GM12891 (cell line): ENCODE measurements at regions not wholly inside any gene's neighbourhood (a gene's known extent, or its start where the extent isn't known, plus 50 kb on each side); places are given as distances from the start of the nearest gene placed in this dataset.

Source experiments
- PAX5 ChIP-seq: IDR thresholded peaks from 2 replicates; pipeline ENCODE4 v1.6.1; 2011; ENCODE audit warnings: low read length, moderate library complexity, mild to moderate bottlenecking; ENCODE audit not compliant: insufficient read depth, severe bottlenecking
- POLR2A ChIP-seq: IDR thresholded peaks from 2 replicates; pipeline ENCODE4 v1.6.1; 2011; ENCODE audit warnings: low read depth, low read length, control low read depth
- POLR2AphosphoS5 ChIP-seq: IDR thresholded peaks from 2 replicates; pipeline ENCODE4 v1.6.1; 2011; ENCODE audit warnings: low read depth, low read length, control low read depth
- POU2F2 ChIP-seq: IDR thresholded peaks from 2 replicates; pipeline ENCODE4 v1.6.1; 2011; ENCODE audit warnings: low read depth, mild to moderate bottlenecking, control low read depth, low read length, moderate library complexity
- SPI1 ChIP-seq: IDR thresholded peaks from 2 replicates; pipeline ENCODE4 v1.6.1; 2011; ENCODE audit warnings: low read depth, low read length, control low read depth
- TAF1 ChIP-seq: IDR thresholded peaks from 2 replicates; pipeline ENCODE4 v1.6.1; 2011; ENCODE audit warnings: low read depth, low read length, control low read depth

GRCh38 chr5:125202353-125202752 is 455.9 kb upstream of the ZNF608 start:
- TF ChIP-seq TAF1 (no peak), POLR2AphosphoS5 (no peak), POLR2A (no peak), SPI1 (no peak), PAX5 (no peak), POU2F2 (no peak)
